ENCODE measurements at regions not wholly inside any gene's neighbourhood (a gene's known extent, or its start where the extent isn't known, plus 50 kb on each side); places are given as distances from the start of the nearest gene placed in this dataset.
"Not testable (repeated sequence)": the region's sequence is repeated elsewhere in the genome, so short reads cannot be mapped to it uniquely, and the experiment has no call there.

DNA sequence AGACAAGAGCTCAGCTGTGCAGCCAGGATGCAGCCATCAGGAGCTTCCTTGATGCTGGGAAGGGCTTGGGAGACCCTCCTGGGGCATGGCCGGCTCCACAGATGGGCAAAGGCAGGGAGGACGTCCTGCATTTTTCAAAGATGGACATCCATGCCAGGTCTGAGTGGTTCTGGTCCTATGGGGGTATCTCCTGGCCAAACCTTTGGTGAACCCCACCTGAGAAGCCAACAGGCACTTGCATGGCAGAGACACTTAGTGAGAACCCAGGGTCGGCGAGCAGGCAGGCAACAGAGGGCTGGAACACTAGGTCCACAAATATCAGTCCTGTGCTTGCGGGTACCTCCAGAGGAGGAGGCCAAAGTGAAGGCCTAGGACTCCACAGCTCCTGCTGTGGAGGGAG lies 70.0 kb downstream of the KCTD15 start:
- H3K27me3 ChIP-seq (ENCODE audit: control insufficient read depth in 5 of 5, insufficient read depth in 4 of 5, low read length in 5 of 5) = peaks cover 0 to 2% (median 0%) of the 10 kb centered on the region in 5 donors
- H3K36me3 ChIP-seq (ENCODE audit: control insufficient read depth in 5 of 5, insufficient read depth in 5 of 5, low read length in 5 of 5) = no peaks in the 10 kb centered on the region
- peaks cover 0 to 19% (median 12%) of the 10 kb centered on the region in 5 donors for H3K4me1 ChIP-seq (ENCODE audit: control insufficient read depth in 5 of 5, insufficient read depth in 5 of 5, low read length in 5 of 5)
- no peak overlapping the region for H3K4me3 ChIP-seq (ENCODE audit: low read depth in 1 of 5, low read length in 5 of 5)
- no peak overlapping the region for H3K9ac ChIP-seq (ENCODE audit: low read length in 5 of 5)
- no peak overlapping the region for H3K27ac ChIP-seq (ENCODE audit: low read depth, low read length)
- H3K9me3 ChIP-seq (ENCODE audit: control insufficient read depth in 5 of 5, low read length in 5 of 5) = no peaks in the 10 kb centered on the region

- peak overlapping the region; percentile 38 to 60 (median 55) for H3K4me3 ChIP-seq (ENCODE audit: low read depth in 1 of 5, low read length in 5 of 5)
Observed at GRCh38 chr19:33868076-33868735, 71.5 kb downstream of the KCTD15 start.

GRCh38 chr19:33868788-33869412 lies 72.2 kb downstream of the KCTD15 start:
- Histone ChIP-seq H3K4me3 (ENCODE audit: low read depth in 1 of 5, low read length in 5 of 5) (peak overlapping the region; percentile 38 to 60 (median 55)), H3K4me1 (ENCODE audit: control insufficient read depth in 5 of 5, insufficient read depth in 5 of 5, low read length in 5 of 5) (peaks cover 0 to 19% (median 12%) of the 10 kb centered on the region in 5 donors), H3K27ac (ENCODE audit: low read depth, low read length) (peak overlapping the region; percentile 6), H3K27me3 (ENCODE audit: control insufficient read depth in 5 of 5, insufficient read depth in 4 of 5, low read length in 5 of 5) (peaks cover 0 to 2% (median 0%) of the 10 kb centered on the region in 5 donors), H3K36me3 (ENCODE audit: control insufficient read depth in 5 of 5, insufficient read depth in 5 of 5, low read length in 5 of 5) (no peaks in the 10 kb centered on the region), H3K9ac (ENCODE audit: low read length in 5 of 5) (peak overlapping the region in 4 of 5 donors; percentile 2 to 63 (median 32)), H3K9me3 (ENCODE audit: control insufficient read depth in 5 of 5, low read length in 5 of 5) (no peaks in the 10 kb centered on the region)

More at GRCh38 chr19:33868076-33868735, 71.5 kb downstream of the KCTD15 start:
- Histone ChIP-seq H3K4me1 (ENCODE audit: control insufficient read depth in 5 of 5, insufficient read depth in 5 of 5, low read length in 5 of 5) (peaks cover 0 to 19% (median 12%) of the 10 kb centered on the region in 5 donors), H3K27me3 (ENCODE audit: control insufficient read depth in 5 of 5, insufficient read depth in 4 of 5, low read length in 5 of 5) (peaks cover 0 to 2% (median 0%) of the 10 kb centered on the region in 5 donors), H3K36me3 (ENCODE audit: control insufficient read depth in 5 of 5, insufficient read depth in 5 of 5, low read length in 5 of 5) (no peaks in the 10 kb centered on the region), H3K9me3 (ENCODE audit: control insufficient read depth in 5 of 5, low read length in 5 of 5) (no peaks in the 10 kb centered on the region), H3K9ac (ENCODE audit: low read length in 5 of 5) (peak overlapping the region in 4 of 5 donors; percentile 16 to 44 (median 32)), H3K27ac (ENCODE audit: low read depth, low read length) (peak overlapping the region; percentile 6)

GRCh38 chr19:33870298-33870932 lies 73.7 kb downstream of the KCTD15 start:
- H3K9ac ChIP-seq (ENCODE audit: low read length in 5 of 5); H3K27me3 ChIP-seq (ENCODE audit: control insufficient read depth in 5 of 5, insufficient read depth in 4 of 5, low read length in 5 of 5); H3K4me3 ChIP-seq (ENCODE audit: low read depth in 1 of 5, low read length in 5 of 5); H3K27ac ChIP-seq (ENCODE audit: low read depth, low read length); H3K9me3 ChIP-seq (ENCODE audit: control insufficient read depth in 5 of 5, low read length in 5 of 5); H3K36me3 ChIP-seq (ENCODE audit: control insufficient read depth in 5 of 5, insufficient read depth in 5 of 5, low read length in 5 of 5): not testable (repeated sequence)
- H3K4me1 ChIP-seq (ENCODE audit: control insufficient read depth in 5 of 5, insufficient read depth in 5 of 5, low read length in 5 of 5) = peaks cover 0 to 19% (median 12%) of the 10 kb centered on the region in 5 donors

DNA sequence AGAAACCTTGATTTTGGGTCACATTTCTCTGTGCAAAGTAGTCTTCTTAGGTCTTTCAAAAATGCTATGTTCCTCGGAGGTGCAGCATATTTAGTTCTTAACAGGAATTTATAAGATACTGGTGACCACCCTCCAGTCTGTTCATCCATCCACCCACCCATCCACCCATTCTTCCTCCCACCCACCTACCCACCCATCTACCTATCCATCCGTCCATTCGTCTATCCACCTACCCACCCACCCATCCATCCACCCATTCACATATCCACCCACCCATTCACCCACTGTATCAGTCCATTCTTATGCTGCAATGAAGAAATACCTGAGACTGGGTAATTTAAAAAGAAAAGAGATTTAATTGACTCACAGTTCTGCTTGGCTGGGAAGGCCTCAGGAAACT lies 74.9 kb downstream of the KCTD15 start:
- no peaks in the 10 kb centered on the region for H3K9me3 ChIP-seq (ENCODE audit: control insufficient read depth in 5 of 5, low read length in 5 of 5)
- H3K9ac ChIP-seq (ENCODE audit: low read length in 5 of 5) = no peak overlapping the region
- H3K4me3 ChIP-seq (ENCODE audit: low read depth in 1 of 5, low read length in 5 of 5) = no peak overlapping the region
- H3K36me3 ChIP-seq (ENCODE audit: control insufficient read depth in 5 of 5, insufficient read depth in 5 of 5, low read length in 5 of 5) = no peaks in the 10 kb centered on the region
- no peak overlapping the region for H3K27ac ChIP-seq (ENCODE audit: low read depth, low read length)
- no peaks in the 10 kb centered on the region for H3K27me3 ChIP-seq (ENCODE audit: control insufficient read depth in 5 of 5, insufficient read depth in 4 of 5, low read length in 5 of 5)
- peaks cover 0 to 19% (median 12%) of the 10 kb centered on the region in 5 donors for H3K4me1 ChIP-seq (ENCODE audit: control insufficient read depth in 5 of 5, insufficient read depth in 5 of 5, low read length in 5 of 5)

GRCh38 chr19:33872445-33873320 lies 76.0 kb downstream of the KCTD15 start:
- Histone ChIP-seq H3K9me3 (ENCODE audit: control insufficient read depth in 5 of 5, low read length in 5 of 5) (no peaks in the 10 kb centered on the region), H3K36me3 (ENCODE audit: control insufficient read depth in 5 of 5, insufficient read depth in 5 of 5, low read length in 5 of 5) (no peaks in the 10 kb centered on the region), H3K4me1 (ENCODE audit: control insufficient read depth in 5 of 5, insufficient read depth in 5 of 5, low read length in 5 of 5) (peaks cover 0 to 17% (median 12%) of the 10 kb centered on the region in 5 donors), H3K4me3 (ENCODE audit: low read depth in 1 of 5, low read length in 5 of 5) (no peak overlapping the region), H3K27me3 (ENCODE audit: control insufficient read depth in 5 of 5, insufficient read depth in 4 of 5, low read length in 5 of 5) (no peaks in the 10 kb centered on the region), H3K27ac (ENCODE audit: low read depth, low read length) (no peak overlapping the region), H3K9ac (ENCODE audit: low read length in 5 of 5) (no peak overlapping the region)

- Histone ChIP-seq H3K27me3 (ENCODE audit: control insufficient read depth in 5 of 5, insufficient read depth in 4 of 5, low read length in 5 of 5) (peaks cover 0 to 2% (median 0%) of the 10 kb centered on the region in 5 donors), H3K27ac (ENCODE audit: low read depth, low read length) (no peak overlapping the region), H3K4me1 (ENCODE audit: control insufficient read depth in 5 of 5, insufficient read depth in 5 of 5, low read length in 5 of 5) (peaks cover 0 to 11% (median 0%) of the 10 kb centered on the region in 5 donors), H3K36me3 (ENCODE audit: control insufficient read depth in 5 of 5, insufficient read depth in 5 of 5, low read length in 5 of 5) (no peaks in the 10 kb centered on the region), H3K9ac (ENCODE audit: low read length in 5 of 5) (no peak overlapping the region), H3K4me3 (ENCODE audit: low read depth in 1 of 5, low read length in 5 of 5) (no peak overlapping the region), H3K9me3 (ENCODE audit: control insufficient read depth in 5 of 5, low read length in 5 of 5) (no peaks in the 10 kb centered on the region)
Observed at GRCh38 chr19:33875071-33875470, 78.4 kb downstream of the KCTD15 start.

DNA sequence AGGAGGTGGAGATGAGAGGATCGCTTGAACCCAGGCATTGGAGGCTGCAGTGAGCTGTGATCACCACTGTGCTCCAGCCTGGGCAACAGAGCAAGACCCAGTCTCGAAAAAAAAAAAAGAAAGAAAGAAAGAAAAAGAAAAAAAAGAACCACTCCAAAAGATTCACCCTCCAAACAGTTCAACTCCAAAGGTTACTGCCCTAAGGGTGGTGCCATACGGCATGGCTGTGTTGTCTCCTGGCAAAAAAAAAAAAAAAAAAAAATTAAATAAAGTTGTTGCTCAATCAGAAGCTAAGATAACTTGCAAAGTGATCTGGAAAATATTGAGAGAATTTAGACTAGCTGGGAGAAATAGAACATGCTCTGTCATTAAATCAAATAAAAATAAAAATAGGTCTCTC lies 79.5 kb downstream of the KCTD15 start:
- peaks cover 0 to 2% (median 0%) of the 10 kb centered on the region in 5 donors for H3K27me3 ChIP-seq (ENCODE audit: control insufficient read depth in 5 of 5, insufficient read depth in 4 of 5, low read length in 5 of 5)
- no peak overlapping the region for H3K4me3 ChIP-seq (ENCODE audit: low read depth in 1 of 5, low read length in 5 of 5)
- H3K9ac ChIP-seq (ENCODE audit: low read length in 5 of 5) = no peak overlapping the region
- H3K27ac ChIP-seq (ENCODE audit: low read depth, low read length) = no peak overlapping the region
- H3K4me1 ChIP-seq (ENCODE audit: control insufficient read depth in 5 of 5, insufficient read depth in 5 of 5, low read length in 5 of 5) = peaks cover 0 to 13% (median 1%) of the 10 kb centered on the region in 5 donors
- H3K9me3 ChIP-seq (ENCODE audit: control insufficient read depth in 5 of 5, low read length in 5 of 5) = no peaks in the 10 kb centered on the region
- no peaks in the 10 kb centered on the region for H3K36me3 ChIP-seq (ENCODE audit: control insufficient read depth in 5 of 5, insufficient read depth in 5 of 5, low read length in 5 of 5)

DNA sequence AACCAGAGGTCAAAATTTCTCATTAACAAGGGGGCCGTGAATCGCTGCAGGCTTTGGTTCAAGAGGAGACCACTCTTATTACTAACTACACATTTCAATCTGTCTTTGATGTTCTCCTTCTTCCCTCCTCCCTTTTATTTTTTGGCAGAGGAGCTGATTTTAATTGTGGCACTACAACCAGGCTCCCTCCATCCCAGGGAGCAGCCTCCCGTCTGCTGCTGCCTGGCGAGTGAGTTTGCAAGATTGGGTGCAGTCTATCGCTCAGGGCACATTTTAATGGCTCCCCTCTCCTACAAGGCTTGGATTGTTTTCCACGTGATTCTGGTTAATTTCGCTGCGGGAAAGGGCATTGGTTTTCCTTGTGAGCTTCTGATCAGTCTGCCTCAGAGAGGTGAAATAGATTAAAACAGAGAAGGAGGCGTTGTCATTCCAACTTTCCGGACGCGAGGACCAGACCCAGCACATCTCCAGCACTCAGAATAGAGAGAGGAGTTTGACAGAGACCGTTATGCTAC lies 81.4 kb downstream of the KCTD15 start:
- no peaks in the 10 kb centered on the region for H3K36me3 ChIP-seq (ENCODE audit: control insufficient read depth in 5 of 5, insufficient read depth in 5 of 5, low read length in 5 of 5)
- no peaks in the 10 kb centered on the region for H3K9me3 ChIP-seq (ENCODE audit: control insufficient read depth in 5 of 5, low read length in 5 of 5)
- no peak overlapping the region for H3K27ac ChIP-seq (ENCODE audit: low read depth, low read length)
- H3K4me1 ChIP-seq (ENCODE audit: control insufficient read depth in 5 of 5, insufficient read depth in 5 of 5, low read length in 5 of 5) = peaks cover 0 to 13% (median 1%) of the 10 kb centered on the region in 5 donors
- H3K4me3 ChIP-seq (ENCODE audit: low read depth in 1 of 5, low read length in 5 of 5) = no peak overlapping the region
- peaks cover 0 to 2% (median 0%) of the 10 kb centered on the region in 5 donors for H3K27me3 ChIP-seq (ENCODE audit: control insufficient read depth in 5 of 5, insufficient read depth in 4 of 5, low read length in 5 of 5)
- H3K9ac ChIP-seq (ENCODE audit: low read length in 5 of 5) = no peak overlapping the region
